GM12878 (cell line): ENCODE measurements at regions not wholly inside any gene's neighbourhood (a gene's known extent, or its start where the extent isn't known, plus 50 kb on each side); places are given as distances from the start of the nearest gene placed in this dataset.
A peak's percentile ranks its signal among the peaks of the same experiment; 100 is the strongest.

ENCODE experiments used
- BHLHE40 ChIP-seq, 2 experiments: fragments of 450-650 bp in 1 of 2; IDR thresholded peaks; 2 replicates each; pipeline ENCODE4 v1.6.1; 2011 to 2017; ENCODE audit warnings: low read depth in 2 of 2, borderline replicate concordance in 1 of 2, improper control_type of control experiment in 1 of 2, low read length in 1 of 2, mild to moderate bottlenecking in 1 of 2
- EP300 ChIP-seq, 2 experiments: fragments of 150-350 bp in 1 of 2; IDR thresholded peaks; 2 replicates each; pipeline ENCODE4 v1.6.1; 2011 to 2012; ENCODE audit warnings: low read depth in 2 of 2, low read length in 2 of 2, borderline replicate concordance in 1 of 2, improper control_type of control experiment in 1 of 2, inconsistent platforms in 1 of 2; ENCODE audit not compliant: control insufficient read depth in 1 of 2
- FOXK2 ChIP-seq: fragments of 450-650 bp; IDR thresholded peaks from 2 replicates; pipeline ENCODE4 v1.6.1; 2017; ENCODE audit warnings: mild to moderate bottlenecking, moderate library complexity
- JUND ChIP-seq: IDR thresholded peaks from 2 replicates; pipeline ENCODE4 v1.6.1; 2012; ENCODE audit warnings: low read depth, mild to moderate bottlenecking, low read length, improper control_type of control experiment, moderate library complexity
- MTA3 ChIP-seq: IDR thresholded peaks from 2 replicates; pipeline ENCODE4 v1.6.1; 2012; ENCODE audit warnings: low read length, inconsistent platforms, borderline replicate concordance
- NR2C2 ChIP-seq: IDR thresholded peaks from 2 replicates; pipeline ENCODE4 v1.6.1; 2011; ENCODE audit warnings: borderline replicate concordance, low read depth; ENCODE audit not compliant: control insufficient read depth, insufficient read length
- RAD21 ChIP-seq: IDR thresholded peaks from 2 replicates; pipeline ENCODE4 v1.6.1; 2011; ENCODE audit warnings: mild to moderate bottlenecking, low read depth, low read length, moderate library complexity; ENCODE audit not compliant: insufficient read depth
- RCOR1 ChIP-seq: conservative IDR thresholded peaks from 2 replicates; pipeline ENCODE4 v1.6.1; 2012; ENCODE audit warnings: low read depth, low read length, improper control_type of control experiment
- SP1 ChIP-seq: IDR thresholded peaks from one replicate; pipeline ENCODE4 v1.6.1; 2011; ENCODE audit warnings: low read depth, low read length
- SREBF1 ChIP-seq: IDR thresholded peaks from 2 replicates; pipeline ENCODE4 v1.6.1; 2012; ENCODE audit warnings: mild to moderate bottlenecking, low read length
- TF ChIP-seq, protein P1 (sequence below): fragments of 450-650 bp; IDR thresholded peaks from 2 replicates; pipeline ENCODE4 v1.6.1; 2017; ENCODE audit warnings: mild to moderate bottlenecking, moderate library complexity
- TF ChIP-seq, protein P2 (sequence below): fragments of 450-650 bp; formaldehyde crosslinking; IDR thresholded peaks from 2 replicates; pipeline ENCODE4 v1.5.0; 2022; ENCODE audit warnings: mild to moderate bottlenecking, missing genetic modification characterization
- TF ChIP-seq, protein P3 (sequence below): fragments of 450-650 bp; IDR thresholded peaks from 2 replicates; pipeline ENCODE4 v1.6.1; 2017; ENCODE audit warnings: low read depth, mild to moderate bottlenecking, moderate library complexity

DNA sequence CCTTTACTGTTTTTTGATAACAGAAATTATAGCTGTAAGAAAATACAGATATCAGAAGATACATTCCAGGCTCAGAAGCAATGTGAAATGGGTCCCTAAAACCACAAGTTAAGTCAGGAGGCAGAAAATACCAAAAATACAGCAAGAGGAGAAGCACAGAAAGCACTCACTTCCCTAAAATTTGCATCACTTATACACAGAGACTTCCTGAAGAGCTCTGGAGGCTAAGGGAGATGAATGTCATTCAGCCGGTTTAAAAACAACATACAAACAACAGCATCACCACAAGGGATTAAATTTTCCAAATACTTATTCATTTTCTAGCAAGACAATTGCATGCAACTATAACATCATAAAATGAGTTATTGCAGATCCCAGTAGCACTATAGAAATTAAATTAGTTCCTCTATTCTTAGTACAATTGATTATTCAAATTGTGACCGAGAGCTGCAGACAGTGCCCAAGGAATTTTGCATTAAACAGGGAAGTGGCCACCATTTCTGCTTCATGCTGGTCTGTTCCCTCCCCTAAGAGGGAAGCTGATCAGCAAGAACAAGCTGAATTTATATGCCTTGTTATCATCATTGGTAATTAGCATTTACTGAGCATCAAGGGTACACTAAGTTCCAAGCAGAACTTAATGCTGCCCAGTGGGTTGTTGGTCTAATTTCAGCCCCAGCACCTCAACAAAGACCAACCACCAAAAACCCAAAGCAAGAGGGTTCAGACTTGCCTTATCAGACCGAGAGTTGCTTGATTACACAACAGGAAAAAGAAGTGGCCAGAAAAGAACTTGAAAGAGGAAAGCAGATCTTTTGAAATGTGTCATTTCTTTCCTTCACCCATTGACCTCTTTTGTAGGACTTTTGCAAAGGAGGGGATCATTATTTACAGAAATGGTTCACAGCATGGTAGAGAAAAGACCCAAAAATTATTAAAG lies 140.7 kb downstream of the KCTD12 start (continued):
- TF ChIP-seq, protein P1, sequence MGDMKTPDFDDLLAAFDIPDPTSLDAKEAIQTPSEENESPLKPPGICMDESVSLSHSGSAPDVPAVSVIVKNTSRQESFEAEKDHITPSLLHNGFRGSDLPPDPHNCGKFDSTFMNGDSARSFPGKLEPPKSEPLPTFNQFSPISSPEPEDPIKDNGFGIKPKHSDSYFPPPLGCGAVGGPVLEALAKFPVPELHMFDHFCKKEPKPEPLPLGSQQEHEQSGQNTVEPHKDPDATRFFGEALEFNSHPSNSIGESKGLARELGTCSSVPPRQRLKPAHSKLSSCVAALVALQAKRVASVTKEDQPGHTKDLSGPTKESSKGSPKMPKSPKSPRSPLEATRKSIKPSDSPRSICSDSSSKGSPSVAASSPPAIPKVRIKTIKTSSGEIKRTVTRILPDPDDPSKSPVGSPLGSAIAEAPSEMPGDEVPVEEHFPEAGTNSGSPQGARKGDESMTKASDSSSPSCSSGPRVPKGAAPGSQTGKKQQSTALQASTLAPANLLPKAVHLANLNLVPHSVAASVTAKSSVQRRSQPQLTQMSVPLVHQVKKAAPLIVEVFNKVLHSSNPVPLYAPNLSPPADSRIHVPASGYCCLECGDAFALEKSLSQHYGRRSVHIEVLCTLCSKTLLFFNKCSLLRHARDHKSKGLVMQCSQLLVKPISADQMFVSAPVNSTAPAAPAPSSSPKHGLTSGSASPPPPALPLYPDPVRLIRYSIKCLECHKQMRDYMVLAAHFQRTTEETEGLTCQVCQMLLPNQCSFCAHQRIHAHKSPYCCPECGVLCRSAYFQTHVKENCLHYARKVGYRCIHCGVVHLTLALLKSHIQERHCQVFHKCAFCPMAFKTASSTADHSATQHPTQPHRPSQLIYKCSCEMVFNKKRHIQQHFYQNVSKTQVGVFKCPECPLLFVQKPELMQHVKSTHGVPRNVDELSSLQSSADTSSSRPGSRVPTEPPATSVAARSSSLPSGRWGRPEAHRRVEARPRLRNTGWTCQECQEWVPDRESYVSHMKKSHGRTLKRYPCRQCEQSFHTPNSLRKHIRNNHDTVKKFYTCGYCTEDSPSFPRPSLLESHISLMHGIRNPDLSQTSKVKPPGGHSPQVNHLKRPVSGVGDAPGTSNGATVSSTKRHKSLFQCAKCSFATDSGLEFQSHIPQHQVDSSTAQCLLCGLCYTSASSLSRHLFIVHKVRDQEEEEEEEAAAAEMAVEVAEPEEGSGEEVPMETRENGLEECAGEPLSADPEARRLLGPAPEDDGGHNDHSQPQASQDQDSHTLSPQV = no peak
- TF ChIP-seq JUND (no peak), RAD21 (no peak), NR2C2 (no peak), EP300 (IDR thresholded peaks at IDR 0.05; ENCODE audit: borderline replicate concordance in 1 of 2, control insufficient read depth in 1 of 2, low read depth in 2 of 2, low read length in 2 of 2) (no peak; a peak in 1 of 4 replicates), MTA3 (peak; percentile 77), SREBF1 (no peak), FOXK2 (no peak), SP1 (peak; percentile 16), RCOR1 (no peak), BHLHE40 (IDR thresholded peaks at IDR 0.05; ENCODE audit: borderline replicate concordance in 1 of 2, low read depth in 2 of 2, low read length in 1 of 2) (no peak)
- TF ChIP-seq, protein P2, sequence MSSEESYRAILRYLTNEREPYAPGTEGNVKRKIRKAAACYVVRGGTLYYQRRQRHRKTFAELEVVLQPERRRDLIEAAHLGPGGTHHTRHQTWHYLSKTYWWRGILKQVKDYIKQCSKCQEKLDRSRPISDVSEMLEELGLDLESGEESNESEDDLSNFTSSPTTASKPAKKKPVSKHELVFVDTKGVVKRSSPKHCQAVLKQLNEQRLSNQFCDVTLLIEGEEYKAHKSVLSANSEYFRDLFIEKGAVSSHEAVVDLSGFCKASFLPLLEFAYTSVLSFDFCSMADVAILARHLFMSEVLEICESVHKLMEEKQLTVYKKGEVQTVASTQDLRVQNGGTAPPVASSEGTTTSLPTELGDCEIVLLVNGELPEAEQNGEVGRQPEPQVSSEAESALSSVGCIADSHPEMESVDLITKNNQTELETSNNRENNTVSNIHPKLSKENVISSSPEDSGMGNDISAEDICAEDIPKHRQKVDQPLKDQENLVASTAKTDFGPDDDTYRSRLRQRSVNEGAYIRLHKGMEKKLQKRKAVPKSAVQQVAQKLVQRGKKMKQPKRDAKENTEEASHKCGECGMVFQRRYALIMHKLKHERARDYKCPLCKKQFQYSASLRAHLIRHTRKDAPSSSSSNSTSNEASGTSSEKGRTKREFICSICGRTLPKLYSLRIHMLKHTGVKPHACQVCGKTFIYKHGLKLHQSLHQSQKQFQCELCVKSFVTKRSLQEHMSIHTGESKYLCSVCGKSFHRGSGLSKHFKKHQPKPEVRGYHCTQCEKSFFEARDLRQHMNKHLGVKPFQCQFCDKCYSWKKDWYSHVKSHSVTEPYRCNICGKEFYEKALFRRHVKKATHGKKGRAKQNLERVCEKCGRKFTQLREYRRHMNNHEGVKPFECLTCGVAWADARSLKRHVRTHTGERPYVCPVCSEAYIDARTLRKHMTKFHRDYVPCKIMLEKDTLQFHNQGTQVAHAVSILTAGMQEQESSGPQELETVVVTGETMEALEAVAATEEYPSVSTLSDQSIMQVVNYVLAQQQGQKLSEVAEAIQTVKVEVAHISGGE (CRISPR knock-in tag) = no peak
- TF ChIP-seq, protein P3, sequence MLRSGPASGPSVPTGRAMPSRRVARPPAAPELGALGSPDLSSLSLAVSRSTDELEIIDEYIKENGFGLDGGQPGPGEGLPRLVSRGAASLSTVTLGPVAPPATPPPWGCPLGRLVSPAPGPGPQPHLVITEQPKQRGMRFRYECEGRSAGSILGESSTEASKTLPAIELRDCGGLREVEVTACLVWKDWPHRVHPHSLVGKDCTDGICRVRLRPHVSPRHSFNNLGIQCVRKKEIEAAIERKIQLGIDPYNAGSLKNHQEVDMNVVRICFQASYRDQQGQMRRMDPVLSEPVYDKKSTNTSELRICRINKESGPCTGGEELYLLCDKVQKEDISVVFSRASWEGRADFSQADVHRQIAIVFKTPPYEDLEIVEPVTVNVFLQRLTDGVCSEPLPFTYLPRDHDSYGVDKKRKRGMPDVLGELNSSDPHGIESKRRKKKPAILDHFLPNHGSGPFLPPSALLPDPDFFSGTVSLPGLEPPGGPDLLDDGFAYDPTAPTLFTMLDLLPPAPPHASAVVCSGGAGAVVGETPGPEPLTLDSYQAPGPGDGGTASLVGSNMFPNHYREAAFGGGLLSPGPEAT = no peak
